ENCODE measurements at regions not wholly inside any gene's neighbourhood (a gene's known extent, or its start where the extent isn't known, plus 50 kb on each side); places are given as distances from the start of the nearest gene placed in this dataset.

- DNase-seq: no peak
- no peak for TF ChIP-seq CTCF (IDR thresholded peaks at IDR 0.05; ENCODE audit: borderline replicate concordance, extremely low read depth, low read length, poor library complexity, severe bottlenecking)
- TF ChIP-seq EZH2 (IDR thresholded peaks at IDR 0.05; ENCODE audit: borderline replicate concordance, low read depth, low read length, severe bottlenecking): no peak
- no peak overlapping the region for H3K4me2 ChIP-seq (ENCODE audit: insufficient read depth, low read length)
- H3K27ac ChIP-seq (ENCODE audit: low read length): no peak overlapping the region
- no peaks in the 10 kb centered on the region for H3K9me3 ChIP-seq (ENCODE audit: insufficient read depth, low read length, severe bottlenecking)
- no peaks in the 10 kb centered on the region for H3K79me2 ChIP-seq (ENCODE audit: insufficient read depth, low read length)
- no peaks in the 10 kb centered on the region for H3K36me3 ChIP-seq (ENCODE audit: insufficient read depth, low read length)
- no peak overlapping the region for H3K4me3 ChIP-seq (ENCODE audit: low read depth in 1 of 2, low read length in 2 of 2)
- no peak for ATAC-seq (ENCODE audit: insufficient read depth, low read depth)
- H3K27me3 ChIP-seq (ENCODE audit: insufficient read depth, low read length, poor library complexity): no peaks in the 10 kb centered on the region
- no peaks in the 10 kb centered on the region for H3K4me1 ChIP-seq (ENCODE audit: insufficient read depth, low read length)
- no peak overlapping the region for H2AFZ ChIP-seq (ENCODE audit: low read depth, low read length)
- no peak overlapping the region for H3K9ac ChIP-seq (ENCODE audit: low read depth, low read length)
- H4K20me1 ChIP-seq (ENCODE audit: insufficient read depth, low read length): no peaks in the 10 kb centered on the region
Measured at GRCh38 chr2:19187323-19188020, 171.0 kb downstream of the OSR1 start.

GRCh38 chr2:19185086-19185485 lies 173.3 kb downstream of the OSR1 start:
- Histone ChIP-seq H4K20me1 (ENCODE audit: insufficient read depth, low read length) (no peaks in the 10 kb centered on the region), H3K4me3 (ENCODE audit: low read depth in 1 of 2, low read length in 2 of 2) (no peak overlapping the region), H3K27me3 (ENCODE audit: insufficient read depth, low read length, poor library complexity) (no peaks in the 10 kb centered on the region), H3K79me2 (ENCODE audit: insufficient read depth, low read length) (no peaks in the 10 kb centered on the region), H3K4me1 (ENCODE audit: insufficient read depth, low read length) (no peaks in the 10 kb centered on the region), H3K9ac (ENCODE audit: low read depth, low read length) (no peak overlapping the region), H2AFZ (ENCODE audit: low read depth, low read length) (no peak overlapping the region), H3K9me3 (ENCODE audit: insufficient read depth, low read length, severe bottlenecking) (no peaks in the 10 kb centered on the region), H3K4me2 (ENCODE audit: insufficient read depth, low read length) (no peak overlapping the region), H3K27ac (ENCODE audit: low read length) (no peak overlapping the region), H3K36me3 (ENCODE audit: insufficient read depth, low read length) (no peaks in the 10 kb centered on the region)
- TF ChIP-seq EZH2 (IDR thresholded peaks at IDR 0.05; ENCODE audit: borderline replicate concordance, low read depth, low read length, severe bottlenecking) (no peak), CTCF (IDR thresholded peaks at IDR 0.05; ENCODE audit: borderline replicate concordance, extremely low read depth, low read length, poor library complexity, severe bottlenecking) (no peak)
- no peak for ATAC-seq (ENCODE audit: insufficient read depth, low read depth)
- DNase-seq: no peak

- ATAC-seq (ENCODE audit: insufficient read depth, low read depth) (no peak), DNase-seq (no peak)
- Histone ChIP-seq H3K79me2 (ENCODE audit: insufficient read depth, low read length) (no peaks in the 10 kb centered on the region), H3K27ac (ENCODE audit: low read length) (no peak overlapping the region), H3K36me3 (ENCODE audit: insufficient read depth, low read length) (no peaks in the 10 kb centered on the region), H3K9ac (ENCODE audit: low read depth, low read length) (no peak overlapping the region), H3K4me3 (ENCODE audit: low read depth in 1 of 2, low read length in 2 of 2) (no peak overlapping the region), H3K9me3 (ENCODE audit: insufficient read depth, low read length, severe bottlenecking) (no peaks in the 10 kb centered on the region), H2AFZ (ENCODE audit: low read depth, low read length) (no peak overlapping the region), H3K27me3 (ENCODE audit: insufficient read depth, low read length, poor library complexity) (no peaks in the 10 kb centered on the region), H4K20me1 (ENCODE audit: insufficient read depth, low read length) (no peaks in the 10 kb centered on the region), H3K4me1 (ENCODE audit: insufficient read depth, low read length) (no peaks in the 10 kb centered on the region), H3K4me2 (ENCODE audit: insufficient read depth, low read length) (no peak overlapping the region)
- TF ChIP-seq CTCF (IDR thresholded peaks at IDR 0.05; ENCODE audit: borderline replicate concordance, extremely low read depth, low read length, poor library complexity, severe bottlenecking): no peak
- TF ChIP-seq EZH2 (IDR thresholded peaks at IDR 0.05; ENCODE audit: borderline replicate concordance, low read depth, low read length, severe bottlenecking): no peak
Measured at GRCh38 chr2:19178175-19178574, 180.2 kb downstream of the OSR1 start.
